GM18508 (cell line): ENCODE measurements at regions not wholly inside any gene's neighbourhood (a gene's known extent, or its start where the extent isn't known, plus 50 kb on each side); places are given as distances from the start of the nearest gene placed in this dataset.

Experiments used
- ATAC-seq: cut with Tn5 transposase; IDR thresholded peaks from one replicate; pipeline ENCODE4 v1.9.1; 2021; ENCODE audit warnings: moderate number of reproducible peaks; ENCODE audit not compliant: insufficient read depth, unreplicated experiment

- no peak for ATAC-seq
Observed at GRCh38 chr12:116400636-116401372, 123.3 kb upstream of the MED13L start.

- ATAC-seq = no peak
Observed at GRCh38 chr12:116401565-116401964, 124.1 kb upstream of the MED13L start.

- no peak for ATAC-seq
Observed at GRCh38 chr12:116402163-116402939, 124.9 kb upstream of the MED13L start.

- ATAC-seq = no peak
Observed at GRCh38 chr12:116403546-116403945, 126.1 kb upstream of the MED13L start.

GRCh38 chr12:116404247-116404646 is 126.8 kb upstream of the MED13L start:
- ATAC-seq = no peak

GRCh38 chr12:116404913-116405611 is 127.6 kb upstream of the MED13L start:
- ATAC-seq = no peak

- no peak for ATAC-seq
Observed at GRCh38 chr12:116406529-116406928, 129.0 kb upstream of the MED13L start.

- no peak for ATAC-seq
Observed at GRCh38 chr12:116408489-116409250, 131.2 kb upstream of the MED13L start.

GRCh38 chr12:116411977-116412376 is 134.5 kb upstream of the MED13L start:
- no peak for ATAC-seq

GRCh38 chr12:116414891-116415290 is 137.4 kb upstream of the MED13L start:
- no peak for ATAC-seq

- ATAC-seq = no peak
Observed at GRCh38 chr12:116415408-116416108, 138.1 kb upstream of the MED13L start.

GRCh38 chr12:116416166-116416565 is 138.7 kb upstream of the MED13L start:
- ATAC-seq = no peak

GRCh38 chr12:116418551-116418950 is 140.6 kb upstream of the MAP1LC3B2 start:
- ATAC-seq = no peak

GRCh38 chr12:116420227-116420880 is 138.8 kb upstream of the MAP1LC3B2 start:
- no peak for ATAC-seq

- ATAC-seq = no peak
Observed at GRCh38 chr12:116421785-116422538, 137.2 kb upstream of the MAP1LC3B2 start.

- no peak for ATAC-seq
Observed at GRCh38 chr12:116423094-116423493, 136.1 kb upstream of the MAP1LC3B2 start.

- no peak for ATAC-seq
Observed at GRCh38 chr12:116425256-116426193, 133.7 kb upstream of the MAP1LC3B2 start.
